Left ventricle myocardium superior (tissue), 1 donor: ENCODE measurements at regions not wholly inside any gene's neighbourhood (a gene's known extent, or its start where the extent isn't known, plus 50 kb on each side); places are given as distances from the start of the nearest gene placed in this dataset.
"Not testable (repeated sequence)": the region's sequence is repeated elsewhere in the genome, so short reads cannot be mapped to it uniquely, and the experiment has no call there.

Experiments used
- ATAC-seq: fragments of 200-7000 bp; cut with Tn5 transposase; one replicate; pipeline ENCODE4 v1.9.1; 2020; ENCODE audit warnings: mild to moderate bottlenecking, moderate library complexity
- DNase-seq: peaks from one replicate; pipeline ENCODE4 v3.0.0-alpha.2; 2020
- intact Hi-C: fragments of 100-400 bp; cut with micrococcal nuclease; formaldehyde crosslinking; loops from one replicate; pipeline ENCODE4 v1.11.0; 2022
- donor health status: DM: no; HTN: yes; CAD: no; lungs with severe emphysema.

GRCh38 chr4:89514811-89515210, 207.2 kb upstream of the GPRIN3 start:
- ATAC-seq, result no peak
- DNase-seq, result no peak
- intact Hi-C loops, result no loop called here

GRCh38 chr4:89511776-89512175, 204.2 kb upstream of the GPRIN3 start:
- intact Hi-C loops, result no loop called here
- DNase-seq (no peak), ATAC-seq (no peak)

- no peak for ATAC-seq
- no peak for DNase-seq
- intact Hi-C loops, result no loop called here
Observed at GRCh38 chr4:89509708-89510281, 202.2 kb upstream of the GPRIN3 start.

GRCh38 chr4:89506866-89507491, 199.4 kb upstream of the GPRIN3 start:
- ATAC-seq, result no peak
- intact Hi-C loops, result no loop called here
- no peak for DNase-seq

- no peak for DNase-seq
- intact Hi-C loops, result no loop called here
- ATAC-seq, result no peak
Observed at GRCh38 chr4:89502581-89502980, 195.0 kb upstream of the GPRIN3 start.

- intact Hi-C loops, result no loop called here
- DNase-seq, result no peak
- no peak for ATAC-seq
Observed at GRCh38 chr4:89497517-89498308, 190.1 kb upstream of the GPRIN3 start.

- no peak for ATAC-seq
- DNase-seq, result no peak
- intact Hi-C loops, result no loop called here
Observed at GRCh38 chr4:89496851-89497250, 189.3 kb upstream of the GPRIN3 start.

- intact Hi-C loops, result no loop called here
- DNase-seq, result no peak
- no peak for ATAC-seq
Observed at GRCh38 chr4:89493367-89493766, 185.8 kb upstream of the GPRIN3 start.

- intact Hi-C loops, result no loop called here
- DNase-seq (no peak), ATAC-seq (no peak)
Observed at GRCh38 chr4:89492581-89493071, 185.0 kb upstream of the GPRIN3 start.

- no peak for DNase-seq
- ATAC-seq, result no peak
- intact Hi-C loops, result no loop called here
Observed at GRCh38 chr4:89491761-89492160, 184.2 kb upstream of the GPRIN3 start.

GRCh38 chr4:89489921-89490431, 182.4 kb upstream of the GPRIN3 start:
- DNase-seq, intact Hi-C loops, ATAC-seq: not testable (repeated sequence)

GRCh38 chr4:89489338-89489771, 181.8 kb upstream of the GPRIN3 start:
- DNase-seq (no peak), ATAC-seq (peak; percentile 25)
- intact Hi-C loops, result no loop called here

- intact Hi-C loops, result no loop called here
- ATAC-seq (no peak), DNase-seq (no peak)
Observed at GRCh38 chr4:89488736-89489135, 181.1 kb upstream of the GPRIN3 start.

GRCh38 chr4:89486673-89487072, 179.1 kb upstream of the GPRIN3 start:
- intact Hi-C loops, result no loop called here
- no peak for ATAC-seq

GRCh38 chr4:89486042-89486441, 178.4 kb upstream of the GPRIN3 start:
- ATAC-seq (no peak), DNase-seq (no peak)
- intact Hi-C loops, result no loop called here

More at GRCh38 chr4:89486673-89487072, 179.1 kb upstream of the GPRIN3 start:
- no peak for DNase-seq

- ATAC-seq, result no peak
- no peak for DNase-seq
- intact Hi-C loops, result no loop called here
Observed at GRCh38 chr4:89483833-89484232, 176.2 kb upstream of the GPRIN3 start.

GRCh38 chr4:89482926-89483595, 175.5 kb upstream of the GPRIN3 start:
- intact Hi-C loops, result no loop called here
- ATAC-seq, result no peak
- DNase-seq, result no peak

- DNase-seq, result no peak
- no peak for ATAC-seq
- intact Hi-C loops, result no loop called here
Observed at GRCh38 chr4:89482251-89482650, 174.7 kb upstream of the GPRIN3 start.

- ATAC-seq (peak; percentile 34), DNase-seq (no peak)
- intact Hi-C loops, result no loop called here
Observed at GRCh38 chr4:89469930-89470375, 162.4 kb upstream of the GPRIN3 start.

GRCh38 chr4:89469516-89469915, 161.9 kb upstream of the GPRIN3 start:
- no peak for ATAC-seq
- intact Hi-C loops, result no loop called here
- no peak for DNase-seq
